GM04504 (cell line): ENCODE measurements at regions not wholly inside any gene's neighbourhood (a gene's known extent, or its start where the extent isn't known, plus 50 kb on each side); places are given as distances from the start of the nearest gene placed in this dataset.

Experiments used
- DNase-seq: peaks from one replicate; pipeline ENCODE4 v3.0.0-alpha.2; 2012; ENCODE audit warnings: low read depth

DNA sequence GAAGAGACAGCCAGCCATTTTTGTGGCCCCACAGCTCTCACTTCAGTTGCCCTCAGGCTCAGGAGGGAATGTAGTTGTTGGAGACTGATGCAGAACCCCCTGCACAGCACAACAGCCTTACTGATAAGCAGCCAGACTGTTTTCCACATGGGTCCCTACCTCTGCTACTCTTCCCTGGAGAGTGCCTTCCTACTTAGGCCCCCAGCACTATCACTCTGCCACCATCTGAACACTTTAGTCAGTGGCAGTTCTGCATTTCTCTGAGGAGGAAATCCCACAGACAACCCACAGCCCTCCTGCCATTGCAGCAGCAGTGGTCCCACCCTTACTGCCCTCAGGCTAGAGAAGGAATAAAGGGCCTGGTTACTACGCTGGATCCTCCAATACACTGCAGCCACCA is 61.8 kb upstream of the PTPRD start:
- DNase-seq, result no peak

DNA sequence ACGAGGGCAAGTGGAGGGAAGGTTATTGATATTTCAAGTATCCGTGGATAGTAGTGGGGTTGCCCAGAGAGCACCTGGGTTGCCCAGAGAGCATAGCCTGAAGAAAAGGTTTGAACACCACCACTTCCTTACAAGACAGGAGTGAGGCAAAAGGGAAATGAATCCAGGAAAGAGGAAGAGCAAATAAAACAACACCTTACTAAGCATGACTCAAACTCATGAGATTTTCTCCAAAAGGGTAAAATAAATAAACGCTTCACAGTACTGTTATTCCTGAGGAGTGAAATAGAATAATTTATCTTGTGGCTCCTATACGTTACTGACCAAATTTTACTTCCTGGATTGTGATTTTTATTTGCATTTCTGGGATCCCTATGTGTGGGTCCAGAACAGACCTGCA is 65.2 kb upstream of the PTPRD start:
- DNase-seq, result no peak

DNA sequence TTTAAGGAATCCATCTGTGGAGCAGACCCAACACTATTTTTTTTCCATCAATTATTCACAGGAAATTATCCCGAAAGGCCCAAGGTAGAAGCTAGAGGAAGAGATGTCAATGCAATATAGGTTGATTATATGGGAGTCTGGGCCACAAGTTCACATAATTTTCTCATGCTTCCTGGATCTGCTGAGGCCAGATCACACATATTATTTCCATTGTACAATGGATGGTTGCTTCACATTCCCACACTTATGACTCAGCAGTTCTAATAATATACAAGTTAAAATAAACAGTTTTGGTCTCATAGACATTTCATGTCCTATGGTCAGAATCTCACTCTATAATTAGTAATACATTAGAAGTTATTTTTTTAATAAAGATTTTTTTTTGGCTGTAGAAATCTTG is 66.0 kb upstream of the PTPRD start:
- DNase-seq, result no peak

DNA sequence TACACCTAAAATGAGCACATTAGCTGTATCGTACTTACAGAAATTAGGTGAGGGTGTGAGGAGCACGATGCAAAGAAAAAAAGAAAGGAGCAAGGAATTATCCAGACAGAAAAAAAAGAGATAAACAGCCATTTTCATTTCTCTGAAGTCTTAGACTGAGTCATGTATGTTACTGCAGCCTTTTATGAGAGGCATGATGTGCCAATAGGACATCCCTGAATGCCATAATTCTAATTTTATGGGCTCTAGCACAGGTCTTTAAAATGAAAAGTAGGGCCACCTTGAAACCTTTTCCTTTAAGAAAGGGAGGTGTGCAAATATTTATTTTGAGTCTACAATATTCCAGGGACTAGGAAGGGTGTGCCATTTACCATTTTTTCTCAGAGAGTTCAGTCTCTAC is 74.1 kb upstream of the PTPRD start:
- DNase-seq, result no peak

DNA sequence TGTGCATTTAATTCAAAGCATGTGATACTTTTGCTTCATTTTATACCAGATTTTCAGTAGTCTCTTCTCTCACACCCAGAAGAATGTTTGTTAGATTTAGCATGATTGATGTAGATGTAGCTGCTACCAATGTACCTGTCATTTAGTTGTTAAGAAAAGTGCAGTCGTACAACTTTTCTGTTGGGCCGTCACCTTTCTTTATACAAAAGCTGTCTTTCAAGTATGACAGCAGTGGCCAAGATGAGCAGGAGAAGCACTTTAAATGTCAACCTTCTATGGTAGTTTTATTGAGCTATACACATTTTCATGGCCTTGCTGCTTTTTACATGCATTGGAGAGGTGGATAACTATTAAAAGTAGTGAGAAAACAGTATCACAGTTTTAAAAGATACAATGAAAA is 77.7 kb upstream of the PTPRD start:
- no peak for DNase-seq

DNA sequence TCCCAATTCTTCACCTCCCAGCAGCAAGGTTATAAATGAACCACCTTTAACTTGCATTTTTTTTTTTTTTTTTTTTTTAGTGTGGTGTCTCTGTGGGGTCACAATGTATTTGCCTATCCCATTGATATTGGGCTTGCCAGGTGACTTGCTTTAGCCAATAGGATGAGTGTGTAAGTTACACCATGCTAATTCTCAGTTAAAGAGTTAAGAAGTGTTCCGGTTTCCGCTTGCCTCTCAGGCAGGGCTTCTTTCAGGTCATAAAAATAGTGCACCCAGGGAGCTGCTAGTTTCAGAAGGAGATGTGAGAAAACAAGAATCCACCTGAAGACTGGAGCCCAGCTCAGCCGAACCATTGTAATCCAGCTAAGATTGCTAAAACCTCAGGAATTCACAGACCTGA is 84.2 kb upstream of the PTPRD start:
- DNase-seq, result no peak

DNA sequence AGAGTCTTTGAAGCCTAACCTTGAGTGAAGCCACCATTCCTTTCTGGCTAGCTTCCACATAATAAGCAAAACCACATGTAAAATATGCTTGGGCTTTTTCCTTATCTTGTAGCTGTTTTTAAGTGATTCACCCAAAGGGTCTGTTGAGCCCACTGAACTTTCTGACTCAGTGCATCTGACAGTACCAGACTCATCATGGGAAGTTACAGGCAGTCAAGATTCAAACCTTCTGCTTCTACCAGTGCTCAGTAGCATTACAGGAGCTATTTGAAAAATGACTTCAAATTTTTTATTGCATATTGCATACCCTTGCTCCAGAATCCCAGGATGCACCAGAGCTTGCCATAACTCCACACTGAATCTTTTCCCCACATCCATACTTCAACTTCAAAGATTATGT is 87.5 kb upstream of the PTPRD start:
- no peak for DNase-seq

DNA sequence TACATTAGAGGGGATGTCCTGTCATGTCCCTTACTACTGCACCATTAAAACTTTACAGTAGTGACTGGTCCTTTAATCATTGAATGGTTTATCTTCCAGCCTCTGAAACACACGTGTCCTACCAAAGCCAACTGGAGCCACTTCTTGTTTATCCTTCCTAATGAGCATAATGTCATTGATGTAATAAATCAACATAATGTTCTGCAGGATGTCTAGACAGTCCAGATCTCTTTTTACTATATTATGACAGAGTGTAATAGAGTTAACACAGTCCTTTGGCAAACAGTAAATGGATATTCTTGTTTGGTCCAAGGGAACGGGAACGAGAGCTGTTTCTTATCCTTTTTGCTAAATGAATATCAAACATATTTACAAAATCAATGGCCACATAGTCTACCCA is 88.1 kb upstream of the PTPRD start:
- DNase-seq, result no peak

DNA sequence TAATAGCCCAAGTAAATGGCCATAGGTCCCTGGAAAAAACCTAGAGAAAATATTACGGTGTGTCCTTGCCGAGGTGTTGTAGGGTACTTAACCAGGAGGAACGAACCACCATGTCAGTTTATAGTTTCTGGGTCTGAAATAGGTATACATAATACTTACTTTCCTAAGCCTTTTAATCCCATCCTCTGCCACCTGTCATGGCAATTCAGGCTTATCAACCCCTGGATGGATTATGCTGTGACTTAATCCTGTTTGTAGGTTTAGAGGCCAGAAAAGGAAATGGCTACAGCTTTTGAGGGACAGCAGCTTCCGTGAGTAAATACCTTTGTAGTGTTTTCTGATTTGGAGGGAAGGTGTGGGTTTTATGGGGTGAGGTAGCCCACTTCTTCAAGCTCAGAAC is 89.1 kb upstream of the PTPRD start:
- no peak for DNase-seq

DNA sequence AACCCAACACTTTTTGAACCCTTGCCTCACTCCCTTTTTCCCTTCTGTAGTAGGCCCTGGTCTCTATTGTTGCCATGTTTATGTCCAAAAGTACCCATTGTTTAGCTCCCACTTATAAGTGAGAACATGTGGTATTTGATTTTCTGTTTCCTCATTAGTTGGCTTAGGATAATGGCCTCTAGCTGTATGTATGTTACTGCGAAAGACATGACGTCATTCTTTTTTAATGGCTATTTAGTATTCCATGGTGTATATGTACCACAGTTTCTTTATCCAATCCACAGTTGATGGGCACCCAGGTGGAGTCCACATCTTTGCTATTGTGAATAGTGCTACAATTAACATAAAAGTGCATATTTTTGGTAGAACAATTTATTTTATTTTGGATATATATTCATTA is 90.3 kb upstream of the PTPRD start:
- DNase-seq, result no peak

DNA sequence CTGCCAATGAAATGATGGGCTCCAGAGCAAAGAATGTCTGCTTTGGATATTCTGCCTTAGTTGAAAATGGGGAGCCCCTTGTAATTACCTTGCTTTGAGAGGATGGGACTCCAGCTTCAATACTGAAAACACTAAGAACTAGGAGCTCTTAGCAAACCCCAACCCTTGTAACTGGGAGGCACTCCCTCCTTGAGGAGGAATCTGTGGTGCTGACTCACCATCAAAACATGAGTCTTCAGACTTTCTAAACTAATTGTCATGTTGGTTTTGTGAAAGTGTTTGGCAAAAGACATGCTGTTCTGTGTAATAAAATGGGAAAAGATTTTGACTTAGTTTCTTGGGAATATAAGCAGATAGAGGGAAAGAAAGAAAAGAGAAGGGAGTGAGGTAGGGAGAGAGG is 91.9 kb upstream of the PTPRD start:
- DNase-seq, result no peak

DNA sequence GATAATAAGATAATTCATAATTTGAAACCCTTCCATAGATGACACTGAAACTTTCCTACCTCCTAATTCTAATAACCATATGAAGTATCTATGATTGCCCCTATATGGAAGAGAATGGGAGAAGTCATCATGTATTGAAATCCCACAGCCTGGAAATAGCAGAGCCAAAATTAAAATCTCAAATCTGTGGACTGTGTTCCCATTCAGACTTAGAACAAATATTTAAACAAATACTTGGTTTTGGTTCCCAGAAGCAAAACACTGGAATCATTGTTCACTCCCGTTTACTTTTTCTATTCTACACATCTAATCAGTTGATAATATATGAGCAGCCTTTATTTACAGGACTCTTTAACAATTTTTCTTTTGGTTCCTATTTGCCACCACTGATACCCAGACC is 92.6 kb upstream of the PTPRD start:
- no peak for DNase-seq

DNA sequence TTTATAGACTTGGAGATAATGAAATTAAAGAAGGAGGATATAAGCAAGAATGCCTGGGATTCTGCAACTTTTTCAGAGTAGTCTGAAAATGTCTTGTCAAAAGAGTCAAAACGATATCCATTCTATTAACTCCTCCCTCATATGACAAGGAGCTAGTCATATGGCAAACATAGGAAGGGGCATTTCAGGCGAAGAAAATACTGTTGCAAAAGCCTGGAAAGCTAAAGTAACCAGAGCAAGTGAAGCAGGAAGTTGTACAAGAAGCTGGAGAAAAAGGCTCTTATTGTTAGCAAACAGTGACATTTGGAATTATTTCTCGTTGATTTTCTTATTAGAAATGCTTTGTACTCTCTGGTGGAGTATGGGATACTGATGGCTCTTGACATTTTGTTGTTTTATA is 94.0 kb upstream of the PTPRD start:
- no peak for DNase-seq

DNA sequence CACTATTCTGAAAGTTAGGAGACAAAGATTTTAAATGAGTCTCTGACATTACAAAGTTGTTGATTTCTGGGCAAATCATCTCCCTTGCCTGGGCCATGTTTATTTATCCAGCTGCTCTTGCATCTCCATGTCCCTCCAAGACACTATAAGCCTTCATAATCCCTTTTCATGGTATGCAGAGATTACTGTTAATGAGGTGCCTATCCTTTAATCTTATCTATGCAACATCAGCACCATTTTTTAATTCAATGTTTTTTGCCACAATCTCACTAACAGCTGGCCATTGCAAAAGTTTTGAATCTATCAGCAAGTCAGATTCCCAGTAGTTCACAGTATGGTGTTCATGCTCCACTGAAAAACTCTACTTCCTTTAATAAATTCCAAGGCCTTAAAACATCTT is 108.5 kb upstream of the PTPRD start:
- DNase-seq, result no peak

DNA sequence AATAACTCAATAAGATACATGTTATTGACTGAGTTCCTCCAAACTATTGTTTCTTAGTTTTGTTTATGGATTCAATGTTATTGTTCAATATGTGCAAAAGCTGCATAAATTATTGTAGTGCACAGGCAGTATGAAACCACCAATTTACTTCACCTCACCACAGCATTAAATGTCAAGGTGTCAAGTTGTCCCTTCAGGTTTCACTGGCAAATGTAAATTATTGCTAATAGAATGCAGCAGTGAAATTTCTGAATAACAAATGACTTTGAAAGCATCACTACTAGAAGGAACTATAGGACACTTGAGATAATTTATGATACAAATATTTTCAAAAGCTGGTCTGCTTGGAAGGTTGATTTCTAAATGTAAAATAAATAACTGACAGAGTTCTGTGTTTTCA is 116.4 kb upstream of the PTPRD start:
- no peak for DNase-seq

DNA sequence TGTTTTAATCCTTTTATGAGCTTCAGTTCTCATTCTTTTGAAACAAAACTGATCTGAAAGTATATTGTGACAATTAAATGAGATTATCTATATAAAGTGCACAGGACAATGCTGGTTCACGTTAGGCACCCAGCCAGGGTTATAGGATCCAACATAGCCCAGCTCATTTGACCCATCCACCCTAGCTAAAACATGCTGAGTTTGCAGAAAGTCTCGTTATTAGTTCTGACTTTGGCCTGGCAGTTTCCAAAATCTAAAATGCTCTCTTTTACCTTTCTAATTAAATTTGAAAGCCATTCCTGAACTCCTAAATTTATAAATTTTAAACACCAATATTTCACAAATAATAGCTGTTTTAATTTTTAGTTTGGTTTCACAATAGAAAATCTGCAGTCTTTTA is 131.9 kb upstream of the PTPRD start:
- no peak for DNase-seq

DNA sequence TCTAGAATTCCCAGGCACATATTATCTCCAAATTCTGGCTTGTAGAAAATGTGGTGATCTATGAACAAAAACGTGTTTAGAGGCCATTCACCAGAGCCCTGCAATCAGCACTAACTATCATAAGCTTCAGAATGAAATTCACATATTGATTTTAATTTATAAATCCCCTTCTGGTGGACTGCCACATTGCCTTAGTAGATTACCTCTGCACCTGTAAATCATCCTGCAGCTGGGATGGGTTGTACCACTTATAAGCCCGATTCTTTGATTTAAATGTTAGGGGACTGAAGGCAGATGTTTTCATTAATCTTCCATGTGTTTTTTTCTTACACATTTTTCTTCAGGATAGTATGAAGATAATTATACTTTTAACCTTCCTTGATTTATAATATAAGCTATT is 140.7 kb upstream of the PTPRD start:
- DNase-seq, result no peak

DNA sequence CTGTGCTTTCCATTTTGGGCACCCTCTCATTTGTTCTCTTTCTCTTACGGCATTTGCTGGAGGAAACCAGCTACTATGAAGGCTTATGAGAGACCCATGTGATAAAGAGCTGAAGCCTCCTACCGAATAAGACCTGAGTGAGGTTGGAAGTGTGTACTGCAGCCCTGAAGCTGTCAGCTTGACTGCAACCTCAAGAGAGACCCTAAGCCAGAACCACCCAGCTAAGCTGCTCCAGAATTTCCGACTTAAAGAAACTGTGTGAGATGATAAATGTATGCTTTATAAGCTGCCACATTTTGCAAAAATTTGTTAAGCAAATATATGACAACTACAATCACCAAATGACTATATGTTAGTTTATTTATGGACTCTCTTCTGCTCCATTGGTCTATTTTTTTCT is 151.7 kb upstream of the PTPRD start:
- DNase-seq, result no peak

DNA sequence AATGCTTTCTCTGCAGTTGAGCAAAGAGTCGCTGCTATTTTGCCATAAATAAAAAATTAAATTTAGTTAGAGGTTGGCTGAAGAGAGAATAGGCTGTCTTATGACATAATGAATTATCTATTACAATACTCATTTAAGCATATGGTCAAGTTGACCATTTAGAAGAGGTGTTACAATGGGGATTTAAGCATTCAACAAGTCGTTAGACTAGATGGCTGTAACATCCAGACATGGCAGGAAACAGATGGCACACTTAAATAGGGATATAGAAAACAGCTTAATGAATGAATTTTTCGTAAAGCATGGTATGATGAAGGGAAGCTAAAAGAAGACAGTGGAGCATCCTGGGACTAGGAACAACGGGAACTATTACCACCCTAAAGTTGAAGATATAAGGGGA is 160.3 kb upstream of the PTPRD start:
- no peak for DNase-seq

DNA sequence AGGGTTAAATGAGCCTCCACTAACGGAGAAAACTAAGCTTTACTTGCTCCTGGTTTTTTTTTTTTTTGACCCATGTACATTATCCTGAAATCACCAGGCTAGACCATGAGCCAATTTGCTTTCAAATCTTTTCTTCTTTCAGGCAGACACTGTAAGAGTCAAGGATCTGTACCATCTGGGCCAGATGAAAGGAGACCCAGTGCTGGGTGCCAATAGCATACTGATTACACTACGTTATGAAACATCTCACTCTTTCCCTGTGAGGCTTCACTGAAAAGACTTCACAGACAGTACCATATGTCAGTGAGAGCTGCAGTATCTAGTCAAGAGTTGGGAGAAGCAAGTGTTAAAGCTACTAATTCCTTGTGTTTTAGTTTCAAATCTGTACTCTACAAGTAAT is 161.2 kb upstream of the PTPRD start:
- no peak for DNase-seq

DNA sequence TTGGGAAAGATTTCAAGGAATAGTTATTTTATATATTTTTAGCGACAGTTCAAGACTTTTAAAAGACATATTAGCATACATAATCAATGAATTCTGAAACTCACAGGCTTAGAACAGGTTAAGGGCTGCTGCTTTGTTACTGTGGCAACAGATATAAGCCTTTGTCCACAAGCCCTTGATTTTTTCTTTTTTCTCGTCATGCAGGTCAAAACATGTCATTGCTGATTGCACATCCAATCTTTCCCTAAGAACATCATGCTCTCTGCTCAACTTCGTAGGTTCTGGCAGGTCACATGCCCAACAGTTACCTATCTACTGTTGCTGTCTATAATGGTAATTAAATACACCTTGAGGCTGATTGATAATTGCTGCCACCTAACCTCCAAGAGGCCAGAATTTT is 172.5 kb upstream of the PTPRD start:
- DNase-seq, result no peak

DNA sequence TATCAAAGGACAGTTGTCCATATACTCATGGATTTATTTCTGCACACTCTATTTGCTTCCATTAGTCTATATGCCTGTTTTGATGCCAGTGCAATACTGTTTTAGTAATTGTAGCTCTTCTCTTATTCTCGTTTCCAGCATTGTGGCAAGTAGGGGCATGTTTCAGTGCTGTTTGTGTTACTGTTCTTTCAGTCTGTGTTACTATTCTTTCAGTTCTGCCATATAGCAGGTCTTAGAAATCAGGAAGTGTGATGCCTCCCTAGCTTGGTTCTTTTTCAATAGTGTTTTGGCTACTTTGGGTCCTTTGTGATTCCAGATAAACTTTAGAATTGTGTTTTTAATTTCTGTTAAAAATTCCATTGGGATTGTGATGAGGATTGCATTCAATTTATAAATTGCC is 180.5 kb upstream of the PTPRD start:
- DNase-seq, result no peak

DNA sequence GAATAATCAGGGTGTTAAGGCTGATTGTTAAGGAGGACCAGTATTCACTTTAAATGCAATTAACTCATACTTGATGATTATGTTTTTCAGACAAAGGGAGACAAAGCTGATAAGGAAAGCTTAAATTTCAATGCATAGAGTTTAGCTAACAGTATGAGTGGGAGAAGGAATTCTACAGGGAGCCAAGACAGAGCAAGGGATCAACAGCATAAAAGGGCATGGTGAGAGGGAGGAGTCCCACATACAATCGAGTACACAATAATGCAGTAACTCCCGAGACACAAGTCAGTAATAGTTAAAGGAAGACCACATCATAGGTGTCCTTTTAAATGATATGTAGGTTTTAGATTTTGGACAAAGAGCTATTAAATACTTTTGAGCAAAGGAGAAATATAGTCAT is 191.7 kb upstream of the PTPRD start:
- no peak for DNase-seq

DNA sequence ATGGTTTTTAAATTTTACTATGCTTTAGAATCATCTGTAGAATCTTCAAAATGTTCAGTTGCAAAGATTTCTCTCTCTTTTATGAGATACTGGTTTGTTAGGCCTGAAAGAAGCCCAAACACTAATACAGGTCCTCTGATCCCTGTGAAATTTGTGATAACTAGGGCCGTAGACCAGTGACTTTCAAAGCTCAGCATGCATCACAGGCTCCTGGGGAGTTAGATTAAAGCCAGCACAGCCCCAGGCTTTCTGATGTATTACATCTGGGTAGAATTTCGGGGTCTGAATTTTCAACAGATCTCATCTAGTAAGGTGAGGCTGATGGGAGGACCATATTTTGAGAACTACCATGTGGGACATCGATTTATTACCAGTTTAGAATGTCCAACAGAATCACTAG is 194.1 kb upstream of the PTPRD start:
- no peak for DNase-seq

DNA sequence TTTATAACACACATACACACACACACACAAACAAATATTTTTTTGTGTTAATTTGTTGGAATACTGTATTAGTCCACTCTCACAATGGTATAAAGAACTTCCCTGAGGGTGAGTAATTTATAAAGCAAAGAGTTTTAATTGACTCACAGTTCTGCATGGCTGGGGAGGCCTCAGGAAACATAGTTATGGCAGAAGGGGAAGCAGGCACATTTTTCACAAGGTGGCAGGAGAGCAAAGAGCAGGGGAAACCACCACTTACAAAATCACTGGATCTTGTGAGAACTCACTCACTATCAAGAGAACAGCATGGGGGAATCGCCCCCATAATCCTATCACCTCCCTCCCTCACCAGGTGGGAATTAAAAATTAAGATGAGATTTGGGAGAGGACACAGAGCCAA is 205.4 kb upstream of the PTPRD start:
- DNase-seq, result no peak
